GM19463 (cell line): ENCODE measurements at regions not wholly inside any gene's neighbourhood (a gene's known extent, or its start where the extent isn't known, plus 50 kb on each side); places are given as distances from the start of the nearest gene placed in this dataset.
"Not testable (repeated sequence)": the region's sequence is repeated elsewhere in the genome, so short reads cannot be mapped to it uniquely, and the experiment has no call there.

Experiments
- ATAC-seq: cut with Tn5 transposase; IDR thresholded peaks from one replicate; pipeline ENCODE4 v1.9.1; 2021; ENCODE audit warnings: mild to moderate bottlenecking, moderate library complexity; ENCODE audit not compliant: unreplicated experiment

- no peak for ATAC-seq
Observed at GRCh38 chr1:166304131-166304530, 137.3 kb upstream of the FAM78B start.

GRCh38 chr1:166305371-166305770 is 138.6 kb upstream of the FAM78B start:
- ATAC-seq, result no peak

- ATAC-seq, result no peak
Observed at GRCh38 chr1:166307261-166308188, 140.7 kb upstream of the FAM78B start.

- ATAC-seq, result not testable (repeated sequence)
Observed at GRCh38 chr1:166316306-166316705, 149.5 kb upstream of the FAM78B start.

GRCh38 chr1:166322470-166322869 is 155.7 kb upstream of the FAM78B start:
- no peak for ATAC-seq

- no peak for ATAC-seq
Observed at GRCh38 chr1:166327886-166328285, 161.1 kb upstream of the FAM78B start.

GRCh38 chr1:166328956-166329355 is 162.2 kb upstream of the FAM78B start:
- no peak for ATAC-seq

- no peak for ATAC-seq
Observed at GRCh38 chr1:166330096-166330495, 163.3 kb upstream of the FAM78B start.

- ATAC-seq, result no peak
Observed at GRCh38 chr1:166338105-166338504, 171.3 kb upstream of the FAM78B start.

GRCh38 chr1:166340709-166341108 is 173.9 kb upstream of the FAM78B start:
- no peak for ATAC-seq

GRCh38 chr1:166343276-166343675 is 176.5 kb upstream of the FAM78B start:
- no peak for ATAC-seq

- ATAC-seq, result no peak
Observed at GRCh38 chr1:166350490-166350889, 183.7 kb upstream of the FAM78B start.

- ATAC-seq, result no peak
Observed at GRCh38 chr1:166351676-166352075, 184.9 kb upstream of the FAM78B start.

GRCh38 chr1:166353213-166353612 is 186.4 kb upstream of the FAM78B start:
- ATAC-seq, result no peak

- no peak for ATAC-seq
Observed at GRCh38 chr1:166354406-166354805, 187.6 kb upstream of the FAM78B start.

- ATAC-seq, result no peak
Observed at GRCh38 chr1:166365081-166365480, 198.3 kb upstream of the FAM78B start.

GRCh38 chr1:166368030-166368429 is 201.2 kb upstream of the FAM78B start:
- no peak for ATAC-seq

GRCh38 chr1:166377896-166378295 is 211.1 kb upstream of the FAM78B start:
- no peak for ATAC-seq

GRCh38 chr1:166378805-166379204 is 212.0 kb upstream of the FAM78B start:
- ATAC-seq, result no peak

- ATAC-seq, result no peak
Observed at GRCh38 chr1:166379447-166379846, 212.6 kb upstream of the FAM78B start.

- ATAC-seq, result no peak
Observed at GRCh38 chr1:166383137-166383536, 216.3 kb upstream of the FAM78B start.

GRCh38 chr1:166383635-166384346 is 217.0 kb upstream of the FAM78B start:
- no peak for ATAC-seq
